Memory B cell (primary cell): ENCODE measurements at regions not wholly inside any gene's neighbourhood (a gene's known extent, or its start where the extent isn't known, plus 50 kb on each side); places are given as distances from the start of the nearest gene placed in this dataset.
"Not testable (repeated sequence)": the region's sequence is repeated elsewhere in the genome, so short reads cannot be mapped to it uniquely, and the experiment has no call there.

Experiments
- ATAC-seq: fragments of 150-1000 bp; cut with Tn5 transposase; 2 replicates; pipeline ENCODE4 v1.10.0; 2021; ENCODE audit warnings: low read depth, mild to moderate bottlenecking, moderate library complexity
- DNase-seq, 2 donors: peaks; one replicate each; pipeline ENCODE4 v3.0.0; 2022; ENCODE audit warnings: low spot score in 2 of 2
- H3K27ac Mint-ChIP-seq: one replicate; pipeline ENCODE4 v1.8.0; 2022; ENCODE audit warnings: mild to moderate bottlenecking, moderate library complexity, mixed read lengths
- H3K27me3 Mint-ChIP-seq: one replicate; pipeline ENCODE4 v1.8.0; 2022; ENCODE audit warnings: mixed read lengths
- H3K36me3 Mint-ChIP-seq: one replicate; pipeline ENCODE4 v1.8.0; 2022; ENCODE audit warnings: mild to moderate bottlenecking, mixed read lengths
- H3K4me1 Mint-ChIP-seq: one replicate; pipeline ENCODE4 v1.8.0; 2022; ENCODE audit warnings: mixed read lengths
- H3K4me3 Mint-ChIP-seq: one replicate; pipeline ENCODE4 v1.8.0; 2022; ENCODE audit warnings: mild to moderate bottlenecking, moderate library complexity, mixed read lengths
- H3K9me3 Mint-ChIP-seq: one replicate; pipeline ENCODE4 v1.8.0; 2022; ENCODE audit warnings: mixed read lengths

DNA sequence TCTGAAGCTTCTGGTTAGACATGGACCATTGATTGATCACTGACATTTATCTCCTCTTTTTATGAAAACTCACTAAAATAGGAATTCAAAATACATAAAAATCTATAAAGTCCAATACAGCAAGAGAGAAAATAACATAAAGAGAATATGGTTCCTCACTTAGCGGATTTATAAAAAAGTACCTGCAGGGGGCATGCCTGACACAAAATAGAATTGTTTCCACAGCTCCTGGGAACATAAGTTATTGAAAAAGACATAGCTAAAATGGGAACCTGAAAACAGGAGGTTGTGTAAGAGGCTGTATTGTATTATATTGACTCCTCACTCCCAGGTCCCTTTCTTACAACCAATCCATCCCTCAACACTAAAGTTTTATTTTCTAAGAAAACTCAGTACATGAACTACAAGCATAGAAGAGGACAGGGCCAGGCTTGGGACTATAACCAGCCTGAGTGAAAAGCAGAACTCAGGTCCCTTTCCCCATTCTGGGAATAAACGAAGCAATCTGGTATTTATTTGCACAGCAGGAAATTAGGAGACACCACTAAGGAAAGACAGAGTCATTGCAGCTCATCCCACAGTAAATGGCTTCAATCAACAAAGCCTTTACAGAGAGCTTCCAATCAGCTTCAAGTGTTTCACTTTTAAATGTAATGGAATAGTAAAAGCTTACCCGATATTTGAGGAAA, 121.1 kb upstream of the NDST4 start:
- no peaks in the 10 kb centered on the region for H3K36me3 Mint-ChIP-seq
- no peak for DNase-seq

DNA sequence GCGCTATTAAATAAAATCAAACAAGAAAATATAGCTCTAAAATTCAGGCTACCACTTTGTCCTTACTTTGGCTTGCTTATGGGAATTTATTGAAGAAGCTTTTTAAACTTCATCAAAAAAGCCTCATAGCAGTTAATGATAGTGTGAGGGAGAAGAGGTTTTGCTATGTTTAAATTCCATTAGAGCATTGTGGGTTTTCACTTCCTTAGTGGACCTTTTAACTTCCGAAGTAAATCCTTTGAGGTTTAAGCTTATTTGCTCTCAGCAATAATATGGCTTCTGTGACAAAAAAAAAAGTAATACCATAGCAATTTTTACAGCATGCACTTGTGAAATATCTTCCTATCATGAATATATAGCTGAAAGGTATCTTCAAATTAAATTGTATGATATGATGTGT, 120.2 kb upstream of the NDST4 start:
- Mint-ChIP-seq H3K4me3 (no peak overlapping the region), H3K27me3 (no peaks in the 10 kb centered on the region), H3K36me3 (no peaks in the 10 kb centered on the region), H3K9me3 (no peaks in the 10 kb centered on the region), H3K4me1 (no peaks in the 10 kb centered on the region), H3K27ac (no peak overlapping the region)
- DNase-seq, result no peak
- no peak for ATAC-seq

More for the DNA sequence above, 121.1 kb upstream of the NDST4 start:
- Mint-ChIP-seq H3K9me3 (no peaks in the 10 kb centered on the region), H3K27me3 (no peaks in the 10 kb centered on the region), H3K4me1 (no peaks in the 10 kb centered on the region), H3K27ac (no peak overlapping the region), H3K4me3 (no peak overlapping the region)
- ATAC-seq, result no peak

DNA sequence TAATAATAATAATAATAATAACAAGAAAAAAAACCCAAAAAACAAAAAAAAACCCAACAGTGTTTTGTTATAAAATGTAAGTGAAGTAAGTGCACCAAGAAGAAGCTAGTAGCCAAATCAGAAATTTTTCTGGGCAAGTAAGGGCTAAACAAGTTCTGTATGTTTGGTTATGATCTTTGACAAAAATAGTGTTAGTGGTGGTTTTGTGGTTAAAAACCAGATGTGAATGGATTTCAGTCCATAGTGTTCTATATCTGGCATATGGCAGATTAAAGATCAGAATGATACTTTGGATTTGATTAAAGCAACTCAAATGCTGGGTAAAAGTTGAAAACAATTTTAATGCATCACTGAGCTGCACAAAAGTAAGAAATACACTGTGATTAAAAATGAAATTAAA, 116.5 kb upstream of the NDST4 start:
- no peak for ATAC-seq
- Mint-ChIP-seq H3K27ac (no peak overlapping the region), H3K4me1 (no peaks in the 10 kb centered on the region)

DNA sequence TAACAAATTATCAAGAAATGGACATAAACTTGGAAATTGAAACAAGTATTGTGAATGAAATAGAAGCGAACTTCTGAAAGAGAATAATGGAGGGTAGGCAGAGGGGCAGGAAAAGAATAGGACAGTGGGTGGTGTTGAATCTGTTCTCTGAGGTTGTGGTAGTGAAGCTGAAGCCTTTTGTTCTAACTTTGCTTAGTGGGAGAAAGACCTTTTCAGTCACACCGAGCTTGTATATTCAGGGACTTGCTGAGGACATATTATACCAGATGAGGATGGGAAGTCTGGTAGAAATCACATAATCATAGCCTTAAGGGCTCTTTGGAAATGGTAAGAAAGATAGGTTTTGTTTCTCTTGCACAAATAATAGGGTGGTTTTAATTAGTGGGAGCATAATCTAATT, 115.4 kb upstream of the NDST4 start:
- H3K36me3 Mint-ChIP-seq, result no peaks in the 10 kb centered on the region
- DNase-seq, result no peak
- H3K27ac Mint-ChIP-seq, result no peak overlapping the region
- H3K9me3 Mint-ChIP-seq, result peaks cover 3% of the 10 kb centered on the region
- ATAC-seq, result no peak
- H3K4me1 Mint-ChIP-seq, result no peaks in the 10 kb centered on the region
- H3K27me3 Mint-ChIP-seq, result no peaks in the 10 kb centered on the region
- no peak overlapping the region for H3K4me3 Mint-ChIP-seq

More for the DNA sequence above, 116.5 kb upstream of the NDST4 start:
- Mint-ChIP-seq H3K36me3 (no peaks in the 10 kb centered on the region), H3K27me3 (no peaks in the 10 kb centered on the region), H3K4me3 (no peak overlapping the region), H3K9me3 (peaks cover 2% of the 10 kb centered on the region)
- no peak for DNase-seq

DNA sequence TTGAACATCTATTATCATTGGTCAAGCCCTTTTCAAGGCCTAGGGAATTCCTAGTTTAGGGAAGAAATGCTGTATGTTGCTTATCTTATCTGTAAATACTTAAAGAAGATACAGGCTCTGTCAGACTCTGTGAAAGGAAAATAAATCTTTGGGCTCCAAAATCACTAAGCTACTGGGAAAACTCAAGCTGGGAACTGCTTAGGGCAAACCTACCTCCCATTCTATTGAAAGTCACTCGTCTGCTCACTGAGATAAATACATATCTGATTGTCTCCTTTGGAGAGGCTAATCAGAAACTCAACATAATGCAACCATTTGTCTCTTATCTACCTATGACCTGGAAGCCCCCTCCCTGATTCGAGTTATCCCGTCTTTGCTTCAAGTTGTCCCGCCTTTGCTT, 108.6 kb upstream of the NDST4 start:
- H3K4me3 Mint-ChIP-seq, result no peak overlapping the region
- no peaks in the 10 kb centered on the region for H3K4me1 Mint-ChIP-seq
- no peaks in the 10 kb centered on the region for H3K27me3 Mint-ChIP-seq
- no peak for DNase-seq
- peaks cover 3% of the 10 kb centered on the region for H3K9me3 Mint-ChIP-seq
- no peak overlapping the region for H3K27ac Mint-ChIP-seq
- no peak for ATAC-seq
- H3K36me3 Mint-ChIP-seq, result no peaks in the 10 kb centered on the region

DNA sequence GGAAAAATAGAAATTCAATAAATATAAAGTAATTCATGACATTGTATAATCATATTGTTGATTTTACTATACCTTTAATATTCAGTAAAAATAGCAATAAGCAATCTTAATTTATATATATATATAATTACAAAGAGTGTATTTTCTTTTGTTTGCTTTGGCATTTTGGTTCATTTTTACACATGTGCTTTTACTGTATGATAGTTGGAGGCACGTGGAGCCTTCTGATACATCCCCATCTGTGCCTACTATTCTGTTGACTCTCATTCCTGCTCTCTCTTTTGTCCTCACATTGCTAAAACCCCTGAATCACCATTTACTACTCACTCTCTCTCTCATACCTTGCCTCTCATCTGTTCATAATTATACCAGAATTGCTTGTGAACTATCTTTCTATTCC, 106.4 kb upstream of the NDST4 start:
- Mint-ChIP-seq H3K4me3 (no peak overlapping the region), H3K9me3 (peaks cover 2% of the 10 kb centered on the region), H3K27me3 (no peaks in the 10 kb centered on the region), H3K4me1 (no peaks in the 10 kb centered on the region), H3K27ac (no peak overlapping the region), H3K36me3 (no peaks in the 10 kb centered on the region)
- DNase-seq (no peak), ATAC-seq (no peak)

DNA sequence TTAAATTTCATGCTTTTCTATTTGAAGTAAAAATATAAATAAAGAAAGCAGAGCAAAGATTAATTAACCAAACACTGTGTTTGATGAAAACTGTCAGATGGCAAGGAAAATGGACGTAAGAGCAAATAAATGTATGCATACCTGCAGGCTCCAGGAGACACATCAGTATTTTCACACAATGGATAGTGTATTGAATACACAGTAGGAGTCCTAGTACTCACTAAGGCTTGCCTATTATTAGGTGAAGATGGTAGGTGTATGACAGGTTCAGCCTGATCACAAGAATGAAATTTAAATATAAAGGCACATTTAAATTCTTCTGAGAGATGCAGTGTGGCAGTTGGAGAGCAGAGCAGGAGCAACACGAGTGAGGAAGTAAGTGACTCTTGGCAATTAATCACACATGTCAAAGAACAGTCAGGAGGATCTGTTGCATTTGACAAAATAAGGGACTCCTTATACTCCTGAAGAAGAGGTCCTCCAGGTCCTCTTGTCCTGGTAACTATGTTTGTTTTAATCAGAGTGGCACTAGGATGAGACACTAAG, 106.0 kb upstream of the NDST4 start:
- Mint-ChIP-seq H3K36me3 (no peaks in the 10 kb centered on the region), H3K4me3 (no peak overlapping the region), H3K9me3 (peaks cover 2% of the 10 kb centered on the region), H3K4me1 (no peaks in the 10 kb centered on the region), H3K27me3 (no peaks in the 10 kb centered on the region), H3K27ac (no peak overlapping the region)
- ATAC-seq, result no peak
- no peak for DNase-seq

DNA sequence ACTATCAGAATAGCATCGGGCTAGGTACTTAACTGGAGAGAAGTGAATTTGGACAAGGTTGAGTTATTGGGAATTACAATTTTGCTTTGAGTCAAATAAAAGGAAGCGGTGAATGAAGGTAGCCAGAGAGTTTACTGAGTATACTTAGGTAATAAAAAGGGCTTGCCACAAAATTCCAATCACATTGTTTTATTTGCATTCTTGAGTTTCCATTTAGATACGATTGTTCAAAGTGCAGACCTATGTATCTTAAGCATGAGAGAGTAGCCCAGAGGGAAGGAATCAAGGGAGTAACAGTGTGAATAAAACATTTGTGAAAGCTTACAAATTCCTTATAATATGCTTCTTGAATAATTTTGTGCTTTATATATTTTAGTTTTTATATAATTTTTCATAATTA, 102.5 kb upstream of the NDST4 start:
- Mint-ChIP-seq H3K36me3 (no peaks in the 10 kb centered on the region), H3K9me3 (peaks cover 1% of the 10 kb centered on the region), H3K27ac (no peak overlapping the region), H3K4me1 (no peaks in the 10 kb centered on the region), H3K27me3 (no peaks in the 10 kb centered on the region), H3K4me3 (no peak overlapping the region)
- ATAC-seq (no peak), DNase-seq (no peak)

DNA sequence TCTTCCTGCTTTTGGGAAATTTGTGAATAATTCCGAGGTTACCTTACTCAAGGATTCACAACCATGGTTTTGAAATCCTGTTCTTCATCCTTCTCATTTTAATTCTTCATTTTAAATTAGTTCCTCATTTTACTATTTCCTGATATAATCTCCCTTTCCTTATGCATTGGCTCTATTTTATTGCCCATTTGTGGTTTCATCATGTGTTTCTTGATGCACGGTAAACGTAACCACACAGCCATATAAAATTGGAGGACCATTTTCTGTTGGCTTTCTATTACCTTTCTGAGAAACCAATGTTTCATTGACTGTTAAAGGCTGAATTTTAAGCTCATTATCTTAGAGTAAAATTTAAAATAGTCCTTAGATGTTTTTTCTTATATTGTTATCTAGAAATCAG, 100.3 kb upstream of the NDST4 start:
- peaks cover 1% of the 10 kb centered on the region for H3K9me3 Mint-ChIP-seq
- no peak overlapping the region for H3K4me3 Mint-ChIP-seq
- no peak overlapping the region for H3K27ac Mint-ChIP-seq
- ATAC-seq (no peak), DNase-seq (no peak)
- no peaks in the 10 kb centered on the region for H3K36me3 Mint-ChIP-seq
- H3K4me1 Mint-ChIP-seq, result no peaks in the 10 kb centered on the region
- no peaks in the 10 kb centered on the region for H3K27me3 Mint-ChIP-seq

DNA sequence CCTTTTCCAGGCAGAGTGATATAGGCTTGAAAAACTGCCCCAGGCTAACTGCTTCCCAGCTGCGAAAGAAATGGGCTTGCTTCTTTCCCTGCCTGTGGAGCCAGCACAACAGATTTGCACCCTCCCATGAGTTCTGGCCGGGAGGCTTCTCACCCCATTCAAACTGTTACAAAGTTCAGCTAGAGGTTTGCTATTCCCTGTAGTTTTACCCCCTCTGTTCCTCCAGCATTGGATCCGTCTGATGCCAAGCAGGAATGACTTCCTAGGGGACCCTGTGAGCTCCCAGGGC, 87.6 kb upstream of the NDST4 start:
- Mint-ChIP-seq H3K27me3 (no peaks in the 10 kb centered on the region), H3K27ac (no peak overlapping the region), H3K9me3 (peaks cover 2% of the 10 kb centered on the region), H3K36me3 (no peaks in the 10 kb centered on the region), H3K4me1 (no peaks in the 10 kb centered on the region), H3K4me3 (no peak overlapping the region)
- DNase-seq, result no peak
- no peak for ATAC-seq

DNA sequence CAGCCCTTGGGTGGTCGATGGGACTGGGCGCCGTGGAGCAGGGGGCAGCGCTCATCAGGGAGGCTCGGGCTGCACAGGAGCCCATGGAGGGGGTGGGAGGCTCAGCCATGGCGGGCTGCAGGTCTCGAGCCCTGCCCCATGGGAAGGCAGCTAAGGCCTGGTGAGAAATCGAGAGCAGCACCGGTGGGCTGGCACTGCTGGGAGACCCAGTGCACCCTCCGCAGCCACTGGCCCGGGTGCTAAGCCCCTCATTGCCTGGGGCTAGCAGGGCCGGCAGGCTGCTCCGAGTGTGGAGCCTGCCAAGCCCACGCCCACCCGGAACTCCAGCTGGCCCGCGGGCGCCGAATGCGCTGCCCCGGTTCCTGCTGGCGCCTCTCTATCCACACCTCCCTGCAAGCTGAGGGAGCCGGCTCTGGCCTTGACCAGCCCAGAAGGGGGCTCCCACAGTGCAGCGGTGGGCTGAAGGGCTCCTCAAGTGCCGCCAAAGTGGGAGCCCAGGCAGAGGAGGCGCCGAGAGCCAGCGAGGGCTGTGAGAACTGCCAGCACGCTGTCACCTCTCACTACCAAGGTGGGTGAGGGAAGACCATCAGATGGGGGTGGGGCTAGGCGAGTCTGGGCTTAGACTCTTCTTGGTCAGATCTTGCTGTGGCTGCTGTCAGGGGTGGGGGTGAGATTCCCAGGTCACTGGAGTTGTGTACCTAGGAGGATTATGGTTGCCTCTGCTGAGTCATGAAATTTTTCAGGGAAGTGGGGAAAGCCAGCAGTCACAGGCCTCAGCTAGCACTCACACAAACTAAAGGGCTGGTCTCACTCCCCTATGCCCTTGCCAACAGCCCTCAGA, 87.0 kb upstream of the NDST4 start:
- H3K36me3 Mint-ChIP-seq, result not testable (repeated sequence)

DNA sequence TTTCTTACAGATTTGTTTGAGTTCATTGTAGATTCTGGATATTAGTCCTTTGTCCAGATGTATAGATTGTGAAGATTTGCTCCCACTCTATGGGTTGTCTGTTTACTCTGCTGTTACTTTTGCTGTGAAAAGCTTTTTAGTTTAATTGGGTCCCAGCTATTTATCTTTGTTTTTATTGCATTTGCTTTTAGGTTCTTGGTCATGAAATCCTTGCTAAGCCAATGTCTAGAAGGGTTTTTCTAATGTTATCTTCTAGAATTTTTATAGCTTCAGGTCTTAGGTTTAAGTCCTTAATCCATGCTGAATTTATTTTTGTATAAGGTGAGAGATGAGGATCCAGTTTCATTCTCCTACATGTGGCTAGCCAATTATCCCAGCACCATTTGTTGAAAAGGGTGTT, 81.2 kb upstream of the NDST4 start:
- not testable (repeated sequence) for H3K27ac Mint-ChIP-seq, ATAC-seq, H3K4me1 Mint-ChIP-seq, H3K27me3 Mint-ChIP-seq, H3K9me3 Mint-ChIP-seq, H3K4me3 Mint-ChIP-seq, DNase-seq, H3K36me3 Mint-ChIP-seq

More for the DNA sequence above, 87.0 kb upstream of the NDST4 start:
- not testable (repeated sequence) for DNase-seq, H3K4me1 Mint-ChIP-seq, H3K4me3 Mint-ChIP-seq, H3K27me3 Mint-ChIP-seq, H3K27ac Mint-ChIP-seq, ATAC-seq, H3K9me3 Mint-ChIP-seq

DNA sequence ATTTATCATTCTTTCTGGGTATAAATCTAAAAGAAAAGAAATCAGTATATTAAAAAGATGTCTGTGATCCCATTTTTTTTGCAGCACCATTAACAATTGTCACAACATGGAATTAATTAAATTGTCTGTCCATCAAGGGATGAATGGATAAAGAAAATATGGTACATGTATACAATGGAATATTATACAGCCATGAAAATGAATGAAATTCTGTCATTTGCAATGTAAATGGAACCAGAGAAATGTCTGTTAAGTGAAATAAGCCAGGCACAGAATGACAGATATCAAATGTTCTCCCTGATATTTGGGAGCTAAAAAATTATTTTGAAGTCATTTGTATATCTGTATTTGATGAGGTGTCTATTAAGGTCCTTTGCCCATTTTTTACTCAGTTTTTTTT, 77.1 kb upstream of the NDST4 start:
- H3K36me3 Mint-ChIP-seq, result no peaks in the 10 kb centered on the region
- peaks cover 6% of the 10 kb centered on the region for H3K9me3 Mint-ChIP-seq
- no peaks in the 10 kb centered on the region for H3K4me1 Mint-ChIP-seq
- H3K4me3 Mint-ChIP-seq, result no peak overlapping the region
- DNase-seq, result no peak
- no peak overlapping the region for H3K27ac Mint-ChIP-seq
- no peaks in the 10 kb centered on the region for H3K27me3 Mint-ChIP-seq
- ATAC-seq, result no peak

DNA sequence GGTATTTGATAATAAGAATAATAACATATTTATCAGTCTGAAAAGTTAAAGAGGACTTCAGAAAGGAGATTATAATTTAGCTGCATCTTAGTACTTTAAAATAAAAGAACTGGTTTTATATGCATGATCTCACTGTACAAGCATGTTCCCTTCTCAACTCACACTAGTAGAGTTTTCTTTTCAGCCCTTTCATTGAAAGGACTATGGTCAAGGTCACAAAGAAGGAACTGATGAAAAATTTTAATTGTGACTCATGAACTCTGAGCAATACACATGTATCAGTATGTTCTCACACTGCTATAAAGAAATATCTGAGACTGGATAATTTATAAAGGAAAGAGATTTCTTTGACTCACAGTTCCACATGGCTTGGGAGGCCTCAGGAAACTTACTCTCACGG, 73.7 kb upstream of the NDST4 start:
- no peak for DNase-seq
- Mint-ChIP-seq H3K27me3 (no peaks in the 10 kb centered on the region), H3K4me1 (no peaks in the 10 kb centered on the region), H3K36me3 (no peaks in the 10 kb centered on the region), H3K4me3 (no peak overlapping the region), H3K9me3 (peaks cover 2% of the 10 kb centered on the region), H3K27ac (no peak overlapping the region)
- no peak for ATAC-seq
